ENCODE measurements at regions not wholly inside any gene's neighbourhood (a gene's known extent, or its start where the extent isn't known, plus 50 kb on each side); places are given as distances from the start of the nearest gene placed in this dataset.

GRCh38 chr9:78778318-78778717 is 481.4 kb downstream of the PSAT1 start:
- TF ChIP-seq, protein P1, sequence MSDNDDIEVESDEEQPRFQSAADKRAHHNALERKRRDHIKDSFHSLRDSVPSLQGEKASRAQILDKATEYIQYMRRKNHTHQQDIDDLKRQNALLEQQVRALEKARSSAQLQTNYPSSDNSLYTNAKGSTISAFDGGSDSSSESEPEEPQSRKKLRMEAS (IDR thresholded peaks at IDR 0.05): no peak
- TF ChIP-seq CTCF (IDR thresholded peaks at IDR 0.05) (no peak), EP300 (IDR thresholded peaks at IDR 0.05) (no peak), MYC (IDR thresholded peaks at IDR 0.05; ENCODE audit: borderline replicate concordance, low read length) (no peak), POLR2A (IDR thresholded peaks at IDR 0.05; ENCODE audit: low read length) (no peak), SMC3 (IDR thresholded peaks at IDR 0.05) (no peak), PHF8 (IDR thresholded peaks at IDR 0.05; ENCODE audit: borderline replicate concordance, low read depth) (no peak), PBX3 (IDR thresholded peaks at IDR 0.05) (no peak)
- TF ChIP-seq, protein P2, sequence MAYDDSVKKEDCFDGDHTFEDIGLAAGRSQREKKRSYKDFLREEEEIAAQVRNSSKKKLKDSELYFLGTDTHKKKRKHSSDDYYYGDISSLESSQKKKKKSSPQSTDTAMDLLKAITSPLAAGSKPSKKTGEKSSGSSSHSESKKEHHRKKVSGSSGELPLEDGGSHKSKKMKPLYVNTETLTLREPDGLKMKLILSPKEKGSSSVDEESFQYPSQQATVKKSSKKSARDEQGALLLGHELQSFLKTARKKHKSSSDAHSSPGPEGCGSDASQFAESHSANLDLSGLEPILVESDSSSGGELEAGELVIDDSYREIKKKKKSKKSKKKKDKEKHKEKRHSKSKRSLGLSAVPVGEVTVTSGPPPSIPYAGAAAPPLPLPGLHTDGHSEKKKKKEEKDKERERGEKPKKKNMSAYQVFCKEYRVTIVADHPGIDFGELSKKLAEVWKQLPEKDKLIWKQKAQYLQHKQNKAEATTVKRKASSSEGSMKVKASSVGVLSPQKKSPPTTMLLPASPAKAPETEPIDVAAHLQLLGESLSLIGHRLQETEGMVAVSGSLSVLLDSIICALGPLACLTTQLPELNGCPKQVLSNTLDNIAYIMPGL (CRISPR knock-in tag; IDR thresholded peaks at IDR 0.05; ENCODE audit: borderline replicate concordance): no peak
- TF ChIP-seq, protein P3, sequence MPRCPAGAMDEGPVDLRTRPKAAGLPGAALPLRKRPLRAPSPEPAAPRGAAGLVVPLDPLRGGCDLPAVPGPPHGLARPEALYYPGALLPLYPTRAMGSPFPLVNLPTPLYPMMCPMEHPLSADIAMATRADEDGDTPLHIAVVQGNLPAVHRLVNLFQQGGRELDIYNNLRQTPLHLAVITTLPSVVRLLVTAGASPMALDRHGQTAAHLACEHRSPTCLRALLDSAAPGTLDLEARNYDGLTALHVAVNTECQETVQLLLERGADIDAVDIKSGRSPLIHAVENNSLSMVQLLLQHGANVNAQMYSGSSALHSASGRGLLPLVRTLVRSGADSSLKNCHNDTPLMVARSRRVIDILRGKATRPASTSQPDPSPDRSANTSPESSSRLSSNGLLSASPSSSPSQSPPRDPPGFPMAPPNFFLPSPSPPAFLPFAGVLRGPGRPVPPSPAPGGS (IDR thresholded peaks at IDR 0.05): no peak
- TF ChIP-seq, protein P4, sequence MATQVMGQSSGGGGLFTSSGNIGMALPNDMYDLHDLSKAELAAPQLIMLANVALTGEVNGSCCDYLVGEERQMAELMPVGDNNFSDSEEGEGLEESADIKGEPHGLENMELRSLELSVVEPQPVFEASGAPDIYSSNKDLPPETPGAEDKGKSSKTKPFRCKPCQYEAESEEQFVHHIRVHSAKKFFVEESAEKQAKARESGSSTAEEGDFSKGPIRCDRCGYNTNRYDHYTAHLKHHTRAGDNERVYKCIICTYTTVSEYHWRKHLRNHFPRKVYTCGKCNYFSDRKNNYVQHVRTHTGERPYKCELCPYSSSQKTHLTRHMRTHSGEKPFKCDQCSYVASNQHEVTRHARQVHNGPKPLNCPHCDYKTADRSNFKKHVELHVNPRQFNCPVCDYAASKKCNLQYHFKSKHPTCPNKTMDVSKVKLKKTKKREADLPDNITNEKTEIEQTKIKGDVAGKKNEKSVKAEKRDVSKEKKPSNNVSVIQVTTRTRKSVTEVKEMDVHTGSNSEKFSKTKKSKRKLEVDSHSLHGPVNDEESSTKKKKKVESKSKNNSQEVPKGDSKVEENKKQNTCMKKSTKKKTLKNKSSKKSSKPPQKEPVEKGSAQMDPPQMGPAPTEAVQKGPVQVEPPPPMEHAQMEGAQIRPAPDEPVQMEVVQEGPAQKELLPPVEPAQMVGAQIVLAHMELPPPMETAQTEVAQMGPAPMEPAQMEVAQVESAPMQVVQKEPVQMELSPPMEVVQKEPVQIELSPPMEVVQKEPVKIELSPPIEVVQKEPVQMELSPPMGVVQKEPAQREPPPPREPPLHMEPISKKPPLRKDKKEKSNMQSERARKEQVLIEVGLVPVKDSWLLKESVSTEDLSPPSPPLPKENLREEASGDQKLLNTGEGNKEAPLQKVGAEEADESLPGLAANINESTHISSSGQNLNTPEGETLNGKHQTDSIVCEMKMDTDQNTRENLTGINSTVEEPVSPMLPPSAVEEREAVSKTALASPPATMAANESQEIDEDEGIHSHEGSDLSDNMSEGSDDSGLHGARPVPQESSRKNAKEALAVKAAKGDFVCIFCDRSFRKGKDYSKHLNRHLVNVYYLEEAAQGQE (IDR thresholded peaks at IDR 0.05): no peak
